Gastrocnemius medialis (tissue), 4 donors: ENCODE measurements at regions not wholly inside any gene's neighbourhood (a gene's known extent, or its start where the extent isn't known, plus 50 kb on each side); places are given as distances from the start of the nearest gene placed in this dataset.

Experiments used
- POLR2A ChIP-seq, 2 donors: fragments of 450-650 bp; IDR thresholded peaks; one replicate each; pipeline ENCODE4 v1.6.1; 2017; ENCODE audit warnings: antibody characterized with exemption in 2 of 2, mild to moderate bottlenecking in 2 of 2, moderate library complexity in 2 of 2
- TF ChIP-seq, protein P1 (sequence below), 5 experiments: fragments of 450-650 bp in 3 of 5; fragments of 200-600 bp in 2 of 5; sonication (generic) in 2 of 5; IDR thresholded peaks in 4 of 5; conservative IDR thresholded peaks in 1 of 5; 1 replicate in 4 of 5; 2 replicates in 1 of 5; pipeline ENCODE4 v1.5.1; 2016 to 2019; ENCODE audit warnings: antibody characterized with exemption in 5 of 5, mild to moderate bottlenecking in 3 of 5, moderate library complexity in 3 of 5

DNA sequence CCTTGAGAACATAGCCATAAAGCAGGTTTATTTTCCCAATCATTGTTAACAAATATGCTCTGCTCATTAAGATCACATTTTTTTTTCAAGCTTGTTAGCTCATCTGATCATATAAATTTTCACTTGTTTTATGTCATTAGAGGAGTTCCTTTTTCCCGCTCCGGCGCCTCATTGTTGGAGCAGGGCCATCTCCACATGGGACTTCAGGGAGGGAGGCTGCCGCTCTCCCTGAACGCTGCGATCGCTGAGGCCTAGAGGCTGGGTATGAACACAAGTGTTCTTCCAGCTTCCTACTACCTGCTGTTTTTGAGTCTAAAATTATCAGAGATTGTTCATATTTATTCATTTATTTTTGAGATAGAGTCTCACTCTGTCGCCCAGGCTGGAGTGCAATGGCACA, 246.9 kb downstream of the MPDZ start:
- TF ChIP-seq, protein P1, sequence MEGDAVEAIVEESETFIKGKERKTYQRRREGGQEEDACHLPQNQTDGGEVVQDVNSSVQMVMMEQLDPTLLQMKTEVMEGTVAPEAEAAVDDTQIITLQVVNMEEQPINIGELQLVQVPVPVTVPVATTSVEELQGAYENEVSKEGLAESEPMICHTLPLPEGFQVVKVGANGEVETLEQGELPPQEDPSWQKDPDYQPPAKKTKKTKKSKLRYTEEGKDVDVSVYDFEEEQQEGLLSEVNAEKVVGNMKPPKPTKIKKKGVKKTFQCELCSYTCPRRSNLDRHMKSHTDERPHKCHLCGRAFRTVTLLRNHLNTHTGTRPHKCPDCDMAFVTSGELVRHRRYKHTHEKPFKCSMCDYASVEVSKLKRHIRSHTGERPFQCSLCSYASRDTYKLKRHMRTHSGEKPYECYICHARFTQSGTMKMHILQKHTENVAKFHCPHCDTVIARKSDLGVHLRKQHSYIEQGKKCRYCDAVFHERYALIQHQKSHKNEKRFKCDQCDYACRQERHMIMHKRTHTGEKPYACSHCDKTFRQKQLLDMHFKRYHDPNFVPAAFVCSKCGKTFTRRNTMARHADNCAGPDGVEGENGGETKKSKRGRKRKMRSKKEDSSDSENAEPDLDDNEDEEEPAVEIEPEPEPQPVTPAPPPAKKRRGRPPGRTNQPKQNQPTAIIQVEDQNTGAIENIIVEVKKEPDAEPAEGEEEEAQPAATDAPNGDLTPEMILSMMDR (IDR thresholded peaks at IDR 0.05 in 4 of 5, conservative IDR thresholded peaks at IDR 0.05 in 1 of 5) = no peak
- TF ChIP-seq POLR2A (IDR thresholded peaks at IDR 0.05) = no peak
